GM23338 (cell line): ENCODE measurements at regions not wholly inside any gene's neighbourhood (a gene's known extent, or its start where the extent isn't known, plus 50 kb on each side); places are given as distances from the start of the nearest gene placed in this dataset.

Source experiments
- ATAC-seq: fragments of 200-7000 bp; cut with Tn5 transposase; 3 replicates; pipeline ENCODE4 v1.9.1; 2020
- DNase-seq: peaks from one replicate; pipeline ENCODE4 v3.0.0-alpha.2; 2015; ENCODE audit warnings: low spot score
- H2AFZ ChIP-seq: fragments of 200-600 bp; sonication (generic); 2 replicates; pipeline ENCODE4 v1.8.0; 2016; ENCODE audit warnings: antibody characterized with exemption, mild to moderate bottlenecking, moderate library complexity
- H3F3A ChIP-seq: fragments of 200-600 bp; sonication (generic); replicated peaks from 2 replicates; pipeline ENCODE4 v1.8.0; 2017; ENCODE audit warnings: antibody characterized with exemption, mixed run types, low read depth
- H3K27ac ChIP-seq: fragments of 200-600 bp; sonication (generic); 2 replicates; pipeline ENCODE4 v1.6.1; 2016; ENCODE audit warnings: low read depth
- H3K27me3 ChIP-seq: fragments of 200-600 bp; sonication (generic); 2 replicates; pipeline ENCODE4 v1.8.0; 2016; ENCODE audit warnings: mild to moderate bottlenecking, mixed run types, moderate library complexity; ENCODE audit not compliant: insufficient read depth
- H3K36me3 ChIP-seq: fragments of 200-600 bp; sonication (generic); 2 replicates; pipeline ENCODE4 v1.8.0; 2016; ENCODE audit warnings: mild to moderate bottlenecking; ENCODE audit not compliant: insufficient read depth
- H3K4me1 ChIP-seq: fragments of 200-600 bp; sonication (generic); 2 replicates; pipeline ENCODE4 v1.8.0; 2016; ENCODE audit warnings: mild to moderate bottlenecking, moderate library complexity; ENCODE audit not compliant: insufficient read depth
- H3K4me2 ChIP-seq: fragments of 200-600 bp; sonication (generic); 2 replicates; pipeline ENCODE4 v1.7.1; 2017; ENCODE audit warnings: mixed run types
- H3K4me3 ChIP-seq: fragments of 200-600 bp; sonication (generic); 2 replicates; pipeline ENCODE4 v1.6.1; 2016; ENCODE audit warnings: mixed run types
- H3K79me2 ChIP-seq: fragments of 200-600 bp; sonication (generic); replicated peaks from 2 replicates; pipeline ENCODE4 v1.8.0; 2017; ENCODE audit warnings: mild to moderate bottlenecking; ENCODE audit not compliant: insufficient read depth
- H3K9me2 ChIP-seq: fragments of 200-600 bp; sonication (generic); 2 replicates; pipeline ENCODE4 v1.8.0; 2017; ENCODE audit not compliant: insufficient read depth
- H4K20me1 ChIP-seq: fragments of 200-600 bp; sonication (generic); replicated peaks from 2 replicates; pipeline ENCODE4 v1.8.0; 2017; ENCODE audit warnings: mild to moderate bottlenecking; ENCODE audit not compliant: insufficient read depth
- H3K27ac Mint-ChIP-seq: 2 replicates; pipeline ENCODE4 v1.8.0; 2020; ENCODE audit warnings: inconsistent platforms, mild to moderate bottlenecking, moderate library complexity, mixed read lengths
- H3K27me3 Mint-ChIP-seq: 3 replicates; pipeline ENCODE4 v1.8.0; 2022; ENCODE audit warnings: low read depth, mild to moderate bottlenecking, moderate library complexity, mixed read lengths, inconsistent platforms; ENCODE audit not compliant: insufficient read depth, poor library complexity
- H3K36me3 Mint-ChIP-seq: 3 replicates; pipeline ENCODE4 v1.8.0; 2021; ENCODE audit warnings: low read depth, mild to moderate bottlenecking, inconsistent platforms, moderate library complexity, mixed read lengths
- H3K4me1 Mint-ChIP-seq: 3 replicates; pipeline ENCODE4 v1.8.0; 2020; ENCODE audit warnings: mild to moderate bottlenecking, inconsistent platforms, mixed read lengths
- H3K4me3 Mint-ChIP-seq: 3 replicates; pipeline ENCODE4 v1.8.0; 2021; ENCODE audit warnings: moderate library complexity, mild to moderate bottlenecking, inconsistent platforms, mixed read lengths
- H3K9me3 Mint-ChIP-seq: 3 replicates; pipeline ENCODE4 v1.8.0; 2020; ENCODE audit warnings: moderate library complexity, mild to moderate bottlenecking, inconsistent platforms, mixed read lengths
- CREB1 ChIP-seq: fragments of 250-450 bp; sonication (Bioruptor Pico); IDR thresholded peaks from 2 replicates; pipeline ENCODE4 v1.5.0; 2020; ENCODE audit warnings: low read depth, mild to moderate bottlenecking, moderate library complexity
- EZH2 ChIP-seq: fragments of 200-600 bp; sonication (generic); IDR thresholded peaks from one replicate; pipeline ENCODE4 v1.8.0; 2017; ENCODE audit warnings: antibody characterized with exemption, mild to moderate bottlenecking, low read depth; ENCODE audit not compliant: unreplicated experiment
- NANOG ChIP-seq: IDR thresholded peaks from 2 replicates; pipeline ENCODE4 v1.6.1; 2016; ENCODE audit warnings: antibody characterized with exemption, borderline replicate concordance
- POLR2AphosphoS5 ChIP-seq: IDR thresholded peaks from 2 replicates; pipeline ENCODE4 v1.6.1; 2016; ENCODE audit warnings: antibody characterized with exemption, low read depth
- REST ChIP-seq: IDR thresholded peaks from one replicate; pipeline ENCODE4 v1.6.1; 2018; ENCODE audit warnings: antibody characterized with exemption; ENCODE audit not compliant: unreplicated experiment
- STAT1 ChIP-seq: IDR thresholded peaks from one replicate; pipeline ENCODE4 v1.6.1; 2016; ENCODE audit warnings: antibody characterized with exemption; ENCODE audit not compliant: unreplicated experiment
- ZNF462 ChIP-seq: fragments of 250-450 bp; sonication (Bioruptor Pico); IDR thresholded peaks from 2 replicates; pipeline ENCODE4 v1.5.0; 2020; ENCODE audit warnings: mild to moderate bottlenecking, moderate library complexity

GRCh38 chr19:28486926-28487325, 726.0 kb downstream of the UQCRFS1 start (continued):
- no peak for TF ChIP-seq REST

DNA sequence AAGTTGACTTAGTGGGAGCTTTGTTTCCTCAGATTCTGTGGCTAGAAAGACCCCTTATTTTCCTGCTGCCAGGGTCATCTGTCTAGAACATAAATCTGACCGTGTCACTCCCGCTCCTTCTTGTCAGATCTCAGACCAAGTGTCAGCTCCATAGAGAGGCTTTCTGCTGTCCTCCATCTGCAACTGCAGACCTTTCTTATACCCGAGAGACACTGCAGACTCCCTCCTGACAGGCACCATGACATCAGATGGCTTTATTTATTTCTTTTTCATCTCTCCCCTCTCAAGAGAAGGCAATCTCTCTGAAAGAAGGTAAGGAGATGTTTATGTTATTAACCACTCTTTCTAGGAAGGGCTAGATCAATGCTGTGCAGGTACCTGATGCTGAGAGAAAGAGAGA, 726.5 kb downstream of the UQCRFS1 start:
- H3K27ac Mint-ChIP-seq = no peak overlapping the region
- Histone ChIP-seq H3K36me3 (no peaks in the 10 kb centered on the region), H3K79me2 (no peaks in the 10 kb centered on the region), H3K27ac (no peak overlapping the region), H2AFZ (no peak overlapping the region), H3F3A (no peaks in the 10 kb centered on the region), H3K27me3 (no peaks in the 10 kb centered on the region), H3K4me3 (no peak overlapping the region), H3K4me2 (no peak overlapping the region), H3K9me2 (no peaks in the 10 kb centered on the region), H3K4me1 (no peaks in the 10 kb centered on the region; the same call in 1 of the 2 replicates), H4K20me1 (no peaks in the 10 kb centered on the region)
- no peak for ATAC-seq
- no peaks in the 10 kb centered on the region; the same call in 2 of the 3 replicates for H3K36me3 Mint-ChIP-seq
- peaks cover 26% of the 10 kb centered on the region; the same call in 2 of the 3 replicates for H3K4me1 Mint-ChIP-seq
- H3K9me3 Mint-ChIP-seq = no peaks in the 10 kb centered on the region
- no peak for DNase-seq
- H3K4me3 Mint-ChIP-seq = no peak overlapping the region
- no peak for TF ChIP-seq POLR2AphosphoS5
- no peak for TF ChIP-seq STAT1
- peaks cover 4% of the 10 kb centered on the region for H3K27me3 Mint-ChIP-seq

GRCh38 chr19:28485292-28485691, 727.7 kb downstream of the UQCRFS1 start:
- Histone ChIP-seq H3K27ac (no peak overlapping the region), H3F3A (no peaks in the 10 kb centered on the region), H3K36me3 (no peaks in the 10 kb centered on the region), H3K4me2 (no peak overlapping the region), H2AFZ (no peak overlapping the region), H4K20me1 (no peaks in the 10 kb centered on the region), H3K79me2 (no peaks in the 10 kb centered on the region), H3K9me2 (0 out of 2 replicates have a peak, but pooled peaks cover 4% of the 10 kb centered on the region), H3K4me3 (no peak overlapping the region), H3K27me3 (no peaks in the 10 kb centered on the region), H3K4me1 (no peaks in the 10 kb centered on the region; the same call in 1 of the 2 replicates)
- H3K27ac Mint-ChIP-seq = no peak overlapping the region
- H3K36me3 Mint-ChIP-seq = no peaks in the 10 kb centered on the region; the same call in 2 of the 3 replicates
- no peak for ATAC-seq
- no peak overlapping the region for H3K4me3 Mint-ChIP-seq
- no peak for DNase-seq
- H3K4me1 Mint-ChIP-seq = peaks cover 26% of the 10 kb centered on the region; the same call in 2 of the 3 replicates
- H3K27me3 Mint-ChIP-seq = peaks cover 4% of the 10 kb centered on the region
- no peaks in the 10 kb centered on the region for H3K9me3 Mint-ChIP-seq
- TF ChIP-seq CREB1 (CRISPR knock-in tag) = no peak
- no peak for TF ChIP-seq EZH2
- TF ChIP-seq REST = no peak
- TF ChIP-seq NANOG = no peak
- TF ChIP-seq ZNF462 (CRISPR knock-in tag) = no peak
